ENCODE measurements at regions not wholly inside any gene's neighbourhood (a gene's known extent, or its start where the extent isn't known, plus 50 kb on each side); places are given as distances from the start of the nearest gene placed in this dataset.

GRCh38 chr13:66137384-66137783 is 1092.8 kb downstream of the PCDH9 start:
- DNase-seq (ENCODE audit: low read depth) = no peak
- no peak overlapping the region for H3K4me3 ChIP-seq (ENCODE audit: low read depth, low read length)
- TF ChIP-seq CTCF (IDR thresholded peaks at IDR 0.05; ENCODE audit: insufficient read depth, low read length, severe bottlenecking) = no peak
- H3K27me3 ChIP-seq (ENCODE audit: control insufficient read depth, insufficient read depth, low read length) = no peaks in the 10 kb centered on the region
- no peak for FAIRE-seq
- no peaks in the 10 kb centered on the region for H3K36me3 ChIP-seq (ENCODE audit: control insufficient read depth, insufficient read depth, low read length)

GRCh38 chr13:66128692-66129269 is 1101.4 kb downstream of the PCDH9 start:
- H3K27me3 ChIP-seq (ENCODE audit: control insufficient read depth, insufficient read depth, low read length) = no peaks in the 10 kb centered on the region
- no peak for FAIRE-seq
- no peak for TF ChIP-seq CTCF (IDR thresholded peaks at IDR 0.05; ENCODE audit: insufficient read depth, low read length, severe bottlenecking)
- H3K36me3 ChIP-seq (ENCODE audit: control insufficient read depth, insufficient read depth, low read length) = no peaks in the 10 kb centered on the region
- no peak overlapping the region for H3K4me3 ChIP-seq (ENCODE audit: low read depth, low read length)
- no peak for DNase-seq (ENCODE audit: low read depth)

- H3K36me3 ChIP-seq (ENCODE audit: control insufficient read depth, insufficient read depth, low read length) = no peaks in the 10 kb centered on the region
- no peak overlapping the region for H3K4me3 ChIP-seq (ENCODE audit: low read depth, low read length)
- TF ChIP-seq CTCF (IDR thresholded peaks at IDR 0.05; ENCODE audit: insufficient read depth, low read length, severe bottlenecking) = no peak
- no peak for DNase-seq (ENCODE audit: low read depth)
- no peak for FAIRE-seq
- H3K27me3 ChIP-seq (ENCODE audit: control insufficient read depth, insufficient read depth, low read length) = no peaks in the 10 kb centered on the region
Measured at GRCh38 chr13:66128201-66128600, 1101.9 kb downstream of the PCDH9 start.

- FAIRE-seq = no peak
- Histone ChIP-seq H3K27me3 (ENCODE audit: control insufficient read depth, insufficient read depth, low read length) (no peaks in the 10 kb centered on the region), H3K36me3 (ENCODE audit: control insufficient read depth, insufficient read depth, low read length) (no peaks in the 10 kb centered on the region), H3K4me3 (ENCODE audit: low read depth, low read length) (no peak overlapping the region)
- DNase-seq (ENCODE audit: low read depth) = no peak
- TF ChIP-seq CTCF (IDR thresholded peaks at IDR 0.05; ENCODE audit: insufficient read depth, low read length, severe bottlenecking) = no peak
Measured at GRCh38 chr13:66117563-66117962, 1112.6 kb downstream of the PCDH9 start.

- H3K4me3 ChIP-seq (ENCODE audit: low read depth, low read length) = no peak overlapping the region
- H3K36me3 ChIP-seq (ENCODE audit: control insufficient read depth, insufficient read depth, low read length) = no peaks in the 10 kb centered on the region
- H3K27me3 ChIP-seq (ENCODE audit: control insufficient read depth, insufficient read depth, low read length) = no peaks in the 10 kb centered on the region
- no peak for TF ChIP-seq CTCF (IDR thresholded peaks at IDR 0.05; ENCODE audit: insufficient read depth, low read length, severe bottlenecking)
- DNase-seq (ENCODE audit: low read depth) = no peak
- no peak for FAIRE-seq
Measured at GRCh38 chr13:66113882-66114526, 1116.1 kb downstream of the PCDH9 start.

- FAIRE-seq (no peak), DNase-seq (ENCODE audit: low read depth) (no peak)
- Histone ChIP-seq H3K36me3 (ENCODE audit: control insufficient read depth, insufficient read depth, low read length) (no peaks in the 10 kb centered on the region), H3K27me3 (ENCODE audit: control insufficient read depth, insufficient read depth, low read length) (no peaks in the 10 kb centered on the region), H3K4me3 (ENCODE audit: low read depth, low read length) (no peak overlapping the region)
- no peak for TF ChIP-seq CTCF (IDR thresholded peaks at IDR 0.05; ENCODE audit: insufficient read depth, low read length, severe bottlenecking)
Measured at GRCh38 chr13:66111628-66112027, 1118.5 kb downstream of the PCDH9 start.
